ENCODE measurements at regions not wholly inside any gene's neighbourhood (a gene's known extent, or its start where the extent isn't known, plus 50 kb on each side); places are given as distances from the start of the nearest gene placed in this dataset.

GRCh38 chr3:147299656-147300055 lies 106.7 kb downstream of the ZIC4 start:
- TF ChIP-seq CTCF (IDR thresholded peaks at IDR 0.05; ENCODE audit: low read depth, low read length) (no peak), POLR2A (IDR thresholded peaks at IDR 0.05; ENCODE audit: extremely low read depth, insufficient read length) (no peak)
